HL-60 (cell line): ENCODE measurements at regions not wholly inside any gene's neighbourhood (a gene's known extent, or its start where the extent isn't known, plus 50 kb on each side); places are given as distances from the start of the nearest gene placed in this dataset.
"Not testable (repeated sequence)": the region's sequence is repeated elsewhere in the genome, so short reads cannot be mapped to it uniquely, and the experiment has no call there.

Experiments used
- CTCF ChIP-seq: IDR thresholded peaks from one replicate; pipeline ENCODE4 v1.5.1; 2011; ENCODE audit warnings: low read length, control low read depth, inconsistent platforms; ENCODE audit not compliant: insufficient read depth
- POLR2AphosphoS5 ChIP-seq: IDR thresholded peaks from 2 replicates; pipeline ENCODE4 v1.6.1; 2012; ENCODE audit warnings: low read depth

GRCh38 chr4:4032364-4032763, 194.4 kb downstream of the OTOP1 start:
- TF ChIP-seq CTCF, POLR2AphosphoS5: not testable (repeated sequence)
